ENCODE measurements at regions not wholly inside any gene's neighbourhood (a gene's known extent, or its start where the extent isn't known, plus 50 kb on each side); places are given as distances from the start of the nearest gene placed in this dataset.

DNA sequence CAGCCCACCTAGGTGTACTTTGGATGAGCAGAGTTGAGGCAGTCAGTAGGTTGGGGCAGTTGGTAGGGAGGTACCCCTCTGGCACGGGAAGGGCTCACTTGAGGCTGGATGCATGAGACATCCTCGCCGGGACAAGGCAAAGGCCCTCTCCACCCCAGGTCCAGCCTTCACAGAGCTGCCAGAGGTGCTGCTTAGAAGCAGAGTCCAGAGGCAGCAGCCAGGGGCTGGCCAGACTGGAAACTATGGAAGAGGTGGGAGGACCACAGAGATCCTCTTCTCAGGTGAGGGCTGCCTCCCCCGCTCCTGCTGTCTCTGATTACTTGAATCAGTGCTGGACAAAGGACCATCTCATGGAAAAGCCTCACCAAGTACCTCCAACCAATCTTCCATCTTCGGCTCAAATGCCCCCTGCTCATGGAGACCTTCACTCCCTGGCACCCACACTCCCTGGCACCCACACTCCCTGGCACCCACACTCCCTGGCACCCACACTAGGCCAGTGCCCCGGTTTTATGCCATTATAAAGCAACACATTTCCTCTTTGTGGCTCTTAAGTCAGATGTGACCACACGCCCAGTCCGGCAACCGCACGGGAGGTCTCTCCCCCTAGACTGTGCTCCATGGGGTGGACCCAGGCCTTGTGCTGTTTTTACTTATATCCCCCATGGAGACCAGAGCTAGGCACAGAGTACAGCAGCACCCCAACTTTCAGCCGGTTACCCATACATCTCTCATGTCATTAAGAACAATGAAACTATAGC lies 100.1 kb downstream of the YTHDF1 start:
- Histone ChIP-seq H3K9ac (ENCODE audit: low read depth in 1 of 2, low read length in 2 of 2) (no peak overlapping the region), H3K27me3 (ENCODE audit: control insufficient read depth in 1 of 2, insufficient read depth in 2 of 2, low read length in 2 of 2) (peaks cover 5 to 18% of the 10 kb centered on the region in 2 donors), H3K9me3 (ENCODE audit: control insufficient read depth in 1 of 2, low read length in 2 of 2) (peaks cover 0 to 4% of the 10 kb centered on the region in 2 donors), H3K4me3 (ENCODE audit: low read depth in 1 of 2, low read length in 2 of 2) (no peak overlapping the region), H3K27ac (ENCODE audit: low read depth, low read length) (no peak overlapping the region), H3K4me1 (ENCODE audit: control insufficient read depth in 1 of 2, insufficient read depth in 2 of 2, low read length in 2 of 2) (no peaks in the 10 kb centered on the region), H3K36me3 (ENCODE audit: control insufficient read depth in 1 of 2, insufficient read depth in 2 of 2, low read length in 2 of 2) (no peaks in the 10 kb centered on the region)

DNA sequence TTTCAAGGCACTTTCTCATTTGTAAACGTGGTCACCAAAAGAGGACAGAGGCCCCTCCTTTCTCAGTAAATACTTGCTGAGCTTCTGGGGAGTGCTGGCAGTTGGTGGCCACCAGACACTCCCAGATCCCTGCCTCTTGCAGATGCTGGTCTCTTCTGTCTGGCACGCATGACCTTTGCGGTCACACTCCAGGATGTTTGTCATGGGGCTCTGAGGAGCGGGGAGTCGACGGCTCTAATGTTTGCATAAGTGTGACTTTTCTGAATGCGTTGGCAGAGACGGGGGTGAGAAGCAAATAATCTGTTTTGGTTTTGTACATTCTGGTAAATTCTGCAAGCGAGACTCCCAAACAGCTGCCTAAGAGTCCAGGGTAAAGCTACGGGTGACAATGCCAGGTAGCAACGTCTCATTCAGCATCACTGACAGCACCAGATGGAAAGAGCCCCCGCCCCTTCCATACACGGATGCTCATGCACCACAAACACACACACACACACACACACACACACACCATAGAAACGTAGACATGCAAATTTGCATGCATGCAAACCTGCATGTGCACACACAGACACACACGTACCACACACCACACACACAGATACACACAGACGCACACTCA lies 101.1 kb downstream of the YTHDF1 start:
- Histone ChIP-seq H3K36me3 (ENCODE audit: control insufficient read depth in 1 of 2, insufficient read depth in 2 of 2, low read length in 2 of 2) (no peaks in the 10 kb centered on the region), H3K9me3 (ENCODE audit: control insufficient read depth in 1 of 2, low read length in 2 of 2) (peaks cover 0 to 4% of the 10 kb centered on the region in 2 donors), H3K27ac (ENCODE audit: low read depth, low read length) (no peak overlapping the region), H3K4me1 (ENCODE audit: control insufficient read depth in 1 of 2, insufficient read depth in 2 of 2, low read length in 2 of 2) (no peaks in the 10 kb centered on the region), H3K9ac (ENCODE audit: low read depth in 1 of 2, low read length in 2 of 2) (no peak overlapping the region), H3K4me3 (ENCODE audit: low read depth in 1 of 2, low read length in 2 of 2) (no peak overlapping the region), H3K27me3 (ENCODE audit: control insufficient read depth in 1 of 2, insufficient read depth in 2 of 2, low read length in 2 of 2) (peaks cover 5 to 18% of the 10 kb centered on the region in 2 donors)

DNA sequence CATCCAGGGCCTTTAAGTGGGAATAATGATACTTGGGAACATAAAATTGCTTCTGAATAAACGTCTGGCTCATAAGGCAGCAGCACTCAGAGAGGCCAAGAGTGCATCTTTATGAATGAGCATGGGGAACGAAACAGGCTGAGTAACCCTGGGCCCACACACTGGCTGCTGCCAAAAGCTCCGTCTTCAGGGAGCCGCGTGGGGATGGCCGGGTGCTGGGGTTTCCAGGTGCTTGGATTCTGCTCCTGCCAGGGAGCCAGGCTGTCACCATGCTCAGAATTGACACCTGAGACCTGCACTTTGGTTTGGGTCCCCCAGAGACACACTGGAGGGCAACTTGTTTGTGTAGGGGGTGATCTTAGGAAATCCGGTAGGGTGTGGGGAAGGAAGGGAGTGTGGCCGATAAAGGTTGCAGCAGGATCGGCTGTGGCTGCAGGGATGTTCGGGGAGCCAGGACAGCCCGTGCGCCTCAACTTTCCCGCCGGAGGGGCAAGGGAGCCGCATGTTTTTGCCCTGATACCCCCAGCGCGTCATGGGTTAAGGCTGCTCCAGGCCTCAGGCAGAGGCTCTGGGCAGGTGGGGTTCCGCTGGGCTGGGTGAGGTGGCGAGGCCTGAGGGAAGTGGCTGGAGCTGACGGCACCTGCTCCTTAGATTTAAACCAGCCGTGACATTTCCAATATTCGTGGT lies 101.8 kb downstream of the YTHDF1 start:
- Histone ChIP-seq H3K9me3 (ENCODE audit: control insufficient read depth in 1 of 2, low read length in 2 of 2) (peaks cover 0 to 4% of the 10 kb centered on the region in 2 donors), H3K27ac (ENCODE audit: low read depth, low read length) (no peak overlapping the region), H3K9ac (ENCODE audit: low read depth in 1 of 2, low read length in 2 of 2) (no peak overlapping the region), H3K36me3 (ENCODE audit: control insufficient read depth in 1 of 2, insufficient read depth in 2 of 2, low read length in 2 of 2) (no peaks in the 10 kb centered on the region), H3K4me1 (ENCODE audit: control insufficient read depth in 1 of 2, insufficient read depth in 2 of 2, low read length in 2 of 2) (no peaks in the 10 kb centered on the region), H3K27me3 (ENCODE audit: control insufficient read depth in 1 of 2, insufficient read depth in 2 of 2, low read length in 2 of 2) (peaks cover 5 to 18% of the 10 kb centered on the region in 2 donors), H3K4me3 (ENCODE audit: low read depth in 1 of 2, low read length in 2 of 2) (no peak overlapping the region)

DNA sequence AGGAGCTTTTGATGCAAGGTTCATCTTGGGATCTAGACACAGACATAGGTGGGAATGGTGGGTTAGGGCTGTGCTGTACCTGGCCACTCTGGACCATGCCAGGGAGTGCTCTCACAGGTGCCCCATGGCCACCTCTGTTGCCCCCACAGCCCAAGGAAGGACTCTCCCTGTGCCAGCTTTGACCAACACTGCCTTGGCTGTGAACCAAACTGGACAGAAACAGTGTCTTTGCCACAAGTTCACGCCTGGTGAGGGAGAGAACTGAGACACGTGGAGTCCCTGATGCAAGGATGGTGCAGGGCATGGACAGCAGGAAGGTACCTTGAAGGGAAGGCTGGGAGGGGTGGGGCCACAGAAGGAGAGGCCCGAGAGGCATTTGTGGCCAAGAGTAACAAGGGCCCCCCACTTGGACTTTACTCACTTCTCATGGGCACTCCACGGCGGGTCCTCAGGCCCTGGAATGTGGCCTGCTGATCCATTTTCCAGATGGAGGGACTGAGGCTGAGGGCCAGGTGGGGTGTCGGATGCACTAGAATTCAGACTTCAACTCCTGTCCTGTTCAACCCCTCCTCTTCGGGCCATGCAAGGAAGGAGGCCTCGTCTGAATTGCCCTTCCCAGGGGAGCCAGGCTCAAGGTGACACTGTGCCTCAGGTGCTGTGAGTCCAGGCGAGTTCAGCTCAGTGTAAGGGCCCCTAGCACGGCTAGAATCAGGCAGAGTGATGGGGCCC lies 103.3 kb downstream of the YTHDF1 start:
- Histone ChIP-seq H3K27me3 (ENCODE audit: control insufficient read depth in 1 of 2, insufficient read depth in 2 of 2, low read length in 2 of 2) (peaks cover 5 to 18% of the 10 kb centered on the region in 2 donors), H3K27ac (ENCODE audit: low read depth, low read length) (no peak overlapping the region), H3K9me3 (ENCODE audit: control insufficient read depth in 1 of 2, low read length in 2 of 2) (peaks cover 0 to 4% of the 10 kb centered on the region in 2 donors), H3K4me3 (ENCODE audit: low read depth in 1 of 2, low read length in 2 of 2) (no peak overlapping the region), H3K4me1 (ENCODE audit: control insufficient read depth in 1 of 2, insufficient read depth in 2 of 2, low read length in 2 of 2) (no peaks in the 10 kb centered on the region), H3K36me3 (ENCODE audit: control insufficient read depth in 1 of 2, insufficient read depth in 2 of 2, low read length in 2 of 2) (no peaks in the 10 kb centered on the region), H3K9ac (ENCODE audit: low read depth in 1 of 2, low read length in 2 of 2) (no peak overlapping the region)

DNA sequence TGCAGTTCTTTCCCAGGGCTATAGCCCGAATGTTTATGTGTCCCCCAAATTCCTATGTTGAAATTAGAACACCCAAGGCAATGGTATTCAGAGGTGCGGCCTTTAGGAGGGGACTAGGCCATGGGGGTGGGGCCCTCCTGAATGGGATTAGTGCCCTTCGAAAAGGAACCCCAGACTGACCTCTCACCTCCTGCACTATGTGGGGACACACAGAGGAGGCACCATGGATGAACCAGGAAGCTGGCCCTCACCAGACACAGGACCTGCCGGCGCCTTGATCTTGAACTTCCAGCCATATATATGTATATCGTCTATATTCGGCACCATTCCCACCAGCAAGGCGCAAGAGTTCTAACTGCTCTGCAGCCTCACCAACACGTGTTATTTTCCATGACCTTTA lies 101.5 kb upstream of the BHLHE23 start:
- Histone ChIP-seq H3K9me3 (ENCODE audit: control insufficient read depth in 1 of 2, low read length in 2 of 2) (peaks cover 0 to 5% of the 10 kb centered on the region in 2 donors), H3K36me3 (ENCODE audit: control insufficient read depth in 1 of 2, insufficient read depth in 2 of 2, low read length in 2 of 2) (no peaks in the 10 kb centered on the region), H3K27me3 (ENCODE audit: control insufficient read depth in 1 of 2, insufficient read depth in 2 of 2, low read length in 2 of 2) (peaks cover 0 to 7% of the 10 kb centered on the region in 2 donors), H3K27ac (ENCODE audit: low read depth, low read length) (no peak overlapping the region), H3K4me1 (ENCODE audit: control insufficient read depth in 1 of 2, insufficient read depth in 2 of 2, low read length in 2 of 2) (no peaks in the 10 kb centered on the region), H3K9ac (ENCODE audit: low read depth in 1 of 2, low read length in 2 of 2) (no peak overlapping the region), H3K4me3 (ENCODE audit: low read depth in 1 of 2, low read length in 2 of 2) (no peak overlapping the region)

DNA sequence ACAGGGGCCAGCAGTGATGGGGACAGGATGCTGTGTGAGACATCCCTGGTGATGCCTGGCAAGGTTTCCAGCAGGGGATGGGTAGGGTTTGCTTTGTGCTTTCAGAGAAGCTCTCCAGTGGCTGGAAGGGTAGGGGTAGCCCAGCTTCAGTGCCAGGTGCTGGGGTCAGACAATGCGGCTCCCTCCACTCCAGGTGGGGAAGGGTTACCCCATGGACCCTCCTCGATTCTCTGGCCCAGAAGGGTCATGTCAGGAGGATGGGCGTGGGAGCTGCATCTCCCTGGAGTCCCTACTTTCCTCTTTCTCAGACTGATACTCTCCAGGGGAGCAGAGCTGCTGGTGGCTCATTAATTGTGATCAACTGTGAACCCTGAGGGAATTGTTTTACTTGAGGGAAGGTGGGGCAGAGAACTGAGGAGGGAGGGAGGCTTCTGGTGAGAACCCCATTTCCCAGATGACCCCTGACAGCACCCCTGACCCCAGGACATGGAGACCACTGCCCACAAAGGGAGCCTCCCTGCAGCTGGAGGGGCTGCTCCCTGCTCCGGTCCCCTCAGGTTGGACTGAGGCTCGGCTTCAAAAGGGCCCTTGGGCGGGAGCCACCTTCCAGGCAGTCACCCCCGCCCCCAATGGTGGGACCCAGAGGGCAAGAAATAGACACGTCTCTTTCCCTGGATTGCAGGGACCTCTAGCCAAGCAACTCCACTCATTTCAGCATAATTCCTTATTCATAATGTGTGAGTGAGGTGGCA lies 100.9 kb upstream of the BHLHE23 start:
- Histone ChIP-seq H3K27ac (ENCODE audit: low read depth, low read length) (no peak overlapping the region), H3K9me3 (ENCODE audit: control insufficient read depth in 1 of 2, low read length in 2 of 2) (peaks cover 0 to 5% of the 10 kb centered on the region in 2 donors), H3K36me3 (ENCODE audit: control insufficient read depth in 1 of 2, insufficient read depth in 2 of 2, low read length in 2 of 2) (no peaks in the 10 kb centered on the region), H3K27me3 (ENCODE audit: control insufficient read depth in 1 of 2, insufficient read depth in 2 of 2, low read length in 2 of 2) (peaks cover 0 to 4% of the 10 kb centered on the region in 2 donors), H3K4me1 (ENCODE audit: control insufficient read depth in 1 of 2, insufficient read depth in 2 of 2, low read length in 2 of 2) (no peaks in the 10 kb centered on the region), H3K4me3 (ENCODE audit: low read depth in 1 of 2, low read length in 2 of 2) (no peak overlapping the region), H3K9ac (ENCODE audit: low read depth in 1 of 2, low read length in 2 of 2) (no peak overlapping the region)

DNA sequence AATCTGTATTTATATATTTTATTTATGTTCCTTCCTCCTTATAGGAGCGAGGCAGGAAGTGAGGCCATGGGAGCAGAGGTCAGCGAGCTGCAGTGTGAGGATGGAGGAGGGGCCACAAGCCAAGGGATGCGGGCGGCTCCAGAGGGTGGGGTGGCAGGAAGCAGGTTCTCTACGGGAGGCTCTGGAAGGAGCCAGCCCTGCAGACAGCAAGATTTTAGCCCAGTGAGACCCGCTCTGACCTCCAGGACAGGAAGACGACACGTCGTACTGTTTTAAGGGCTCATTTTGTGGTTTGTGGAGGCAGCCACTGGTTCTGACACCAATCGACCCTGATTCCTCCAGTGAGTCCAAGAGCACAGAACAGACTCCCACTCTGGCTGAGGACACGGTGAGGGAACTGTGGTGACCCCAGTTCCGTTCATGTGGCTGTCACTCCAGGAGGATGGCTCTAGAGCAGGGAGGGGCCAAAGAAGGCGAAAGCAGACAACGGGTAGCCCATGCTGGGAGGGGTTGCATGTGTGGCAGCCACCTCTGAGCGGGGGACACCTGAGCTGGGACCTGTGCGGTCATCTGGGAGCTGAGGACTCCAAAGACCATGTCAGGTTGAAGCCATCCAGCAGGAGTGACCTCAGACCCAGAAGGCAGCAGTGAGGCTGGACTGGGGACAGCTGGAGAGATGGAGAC lies 100.1 kb upstream of the BHLHE23 start:
- Histone ChIP-seq H3K27me3 (ENCODE audit: control insufficient read depth in 1 of 2, insufficient read depth in 2 of 2, low read length in 2 of 2) (no peaks in the 10 kb centered on the region), H3K4me3 (ENCODE audit: low read depth in 1 of 2, low read length in 2 of 2) (no peak overlapping the region), H3K27ac (ENCODE audit: low read depth, low read length) (no peak overlapping the region), H3K36me3 (ENCODE audit: control insufficient read depth in 1 of 2, insufficient read depth in 2 of 2, low read length in 2 of 2) (no peaks in the 10 kb centered on the region), H3K9ac (ENCODE audit: low read depth in 1 of 2, low read length in 2 of 2) (no peak overlapping the region), H3K9me3 (ENCODE audit: control insufficient read depth in 1 of 2, low read length in 2 of 2) (peaks cover 0 to 5% of the 10 kb centered on the region in 2 donors), H3K4me1 (ENCODE audit: control insufficient read depth in 1 of 2, insufficient read depth in 2 of 2, low read length in 2 of 2) (peaks cover 0 to 2% of the 10 kb centered on the region in 2 donors)

DNA sequence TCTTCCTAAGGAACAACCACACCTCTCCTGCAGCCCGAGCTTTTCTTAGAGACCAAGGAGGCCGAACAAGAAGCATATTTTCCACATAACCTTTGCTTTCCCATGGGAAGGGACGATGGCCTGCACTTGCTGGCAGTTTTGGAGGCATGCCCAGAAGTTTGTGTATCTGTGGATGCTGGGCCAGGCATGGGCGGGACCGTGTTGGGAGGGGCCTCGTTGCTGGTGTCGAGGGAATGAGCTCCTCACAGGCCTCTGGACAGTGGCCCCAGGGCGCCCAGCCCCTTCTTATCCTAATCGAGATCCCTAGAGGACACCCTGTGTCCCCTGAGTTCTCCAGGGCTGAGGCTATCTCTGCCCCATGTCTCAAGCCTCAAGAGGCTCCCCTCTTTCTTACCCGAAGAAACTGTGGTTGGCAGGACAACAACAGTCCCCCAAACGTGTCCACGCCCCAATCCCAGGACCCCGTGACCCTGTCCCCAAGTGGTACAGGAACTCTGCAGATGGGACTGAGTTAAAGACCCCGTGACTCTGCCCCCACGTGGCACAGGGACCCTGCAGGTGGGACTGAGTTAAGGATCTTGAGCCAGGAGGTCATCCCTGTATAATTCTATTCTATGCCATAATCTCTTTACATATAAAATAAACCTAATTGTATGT lies 99.5 kb upstream of the BHLHE23 start:
- no peak overlapping the region for H3K9ac ChIP-seq (ENCODE audit: low read depth in 1 of 2, low read length in 2 of 2)
- H3K9me3 ChIP-seq (ENCODE audit: control insufficient read depth in 1 of 2, low read length in 2 of 2) = peaks cover 0 to 5% of the 10 kb centered on the region in 2 donors
- peaks cover 0 to 6% of the 10 kb centered on the region in 2 donors for H3K4me1 ChIP-seq (ENCODE audit: control insufficient read depth in 1 of 2, insufficient read depth in 2 of 2, low read length in 2 of 2)
- H3K27ac ChIP-seq (ENCODE audit: low read depth, low read length) = no peak overlapping the region
- no peaks in the 10 kb centered on the region for H3K36me3 ChIP-seq (ENCODE audit: control insufficient read depth in 1 of 2, insufficient read depth in 2 of 2, low read length in 2 of 2)
- H3K27me3 ChIP-seq (ENCODE audit: control insufficient read depth in 1 of 2, insufficient read depth in 2 of 2, low read length in 2 of 2) = no peaks in the 10 kb centered on the region
- H3K4me3 ChIP-seq (ENCODE audit: low read depth in 1 of 2, low read length in 2 of 2) = no peak overlapping the region

All from duodenal mucosa (tissue), 2 donors.